Left ventricle myocardium superior (tissue), 1 donor: ENCODE measurements at regions not wholly inside any gene's neighbourhood (a gene's known extent, or its start where the extent isn't known, plus 50 kb on each side); places are given as distances from the start of the nearest gene placed in this dataset.

ENCODE experiments used
- ATAC-seq: fragments of 200-7000 bp; cut with Tn5 transposase; one replicate; pipeline ENCODE4 v1.9.1; 2020; ENCODE audit warnings: mild to moderate bottlenecking, moderate library complexity
- DNase-seq: peaks from one replicate; pipeline ENCODE4 v3.0.0-alpha.2; 2020
- intact Hi-C: fragments of 100-400 bp; cut with micrococcal nuclease; formaldehyde crosslinking; loops from one replicate; pipeline ENCODE4 v1.11.0; 2022
- donor health status: DM: no; HTN: yes; CAD: no; lungs with severe emphysema.

DNA sequence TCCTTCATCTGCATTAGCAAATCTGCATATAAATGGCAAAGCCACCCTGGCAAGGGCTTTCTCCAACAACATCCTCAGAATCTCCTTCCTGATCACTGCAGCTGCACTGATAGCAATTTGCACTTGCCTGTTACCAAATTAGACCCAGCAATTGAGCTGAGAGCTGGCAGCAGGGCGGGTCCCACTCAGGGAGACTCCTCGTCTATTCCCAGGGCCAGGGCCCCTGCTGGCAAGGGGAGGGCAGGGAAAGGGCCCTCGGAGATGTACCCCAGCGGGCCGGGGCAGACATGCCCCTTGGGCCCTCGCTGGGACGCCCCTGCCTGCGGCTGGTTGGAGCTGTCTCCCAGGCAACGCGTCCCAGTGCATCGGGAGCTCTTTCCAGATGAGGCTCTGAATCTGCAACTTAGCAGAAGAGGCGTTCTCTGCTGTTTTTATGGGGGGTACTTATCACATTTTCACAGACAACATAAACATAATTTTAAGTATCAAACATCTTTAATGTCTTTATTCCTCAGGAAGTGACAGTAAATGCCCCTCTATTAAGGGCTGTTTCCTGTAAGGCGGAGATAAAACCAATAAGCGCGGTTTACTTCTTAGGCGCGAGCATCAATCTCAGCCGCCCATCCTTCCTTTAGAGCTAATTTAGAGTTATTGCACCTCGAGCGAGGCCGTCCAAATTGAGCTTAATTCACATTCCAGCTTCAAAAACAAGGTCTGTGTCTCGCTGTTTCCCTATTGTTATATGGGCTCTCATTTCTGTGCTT is 249.0 kb upstream of the PPP2R2D start:
- no peak for DNase-seq
- no peak for ATAC-seq
- intact Hi-C loops: no loop called here

DNA sequence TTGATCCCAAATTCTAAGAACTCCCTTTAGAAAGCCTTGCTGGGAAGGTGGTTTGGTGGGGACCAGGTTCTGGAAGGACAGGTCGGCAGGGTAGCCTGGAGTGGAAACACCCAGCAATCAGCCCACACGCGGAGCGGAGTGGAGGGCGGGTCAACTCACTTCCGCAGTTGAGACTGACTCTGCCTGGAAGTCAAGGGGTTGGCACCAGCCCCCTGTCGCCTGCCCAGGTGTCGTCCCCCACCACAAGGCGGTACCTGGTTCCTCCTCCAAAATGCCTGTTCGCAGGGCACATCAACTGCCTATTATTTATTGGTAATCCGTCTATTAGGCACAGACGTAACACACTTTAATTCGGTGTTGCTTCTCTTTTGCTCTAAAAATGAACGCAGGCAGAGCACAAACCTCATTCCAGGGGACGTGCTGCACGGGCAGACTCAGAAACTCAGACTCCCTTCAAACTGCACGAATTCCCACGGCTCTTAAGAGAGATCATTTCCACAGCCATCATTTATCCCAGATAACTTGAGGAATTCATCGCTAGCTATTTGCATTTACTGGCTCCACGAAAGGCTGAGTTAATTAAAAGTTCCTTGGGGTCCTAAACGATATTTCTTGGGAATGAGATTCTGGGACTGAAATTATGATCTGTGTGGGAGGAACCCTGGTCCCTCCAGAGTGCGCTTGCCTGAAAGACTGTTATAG is 248.2 kb upstream of the PPP2R2D start:
- ATAC-seq (no peak), DNase-seq (no peak)
- intact Hi-C loops: no loop called here

DNA sequence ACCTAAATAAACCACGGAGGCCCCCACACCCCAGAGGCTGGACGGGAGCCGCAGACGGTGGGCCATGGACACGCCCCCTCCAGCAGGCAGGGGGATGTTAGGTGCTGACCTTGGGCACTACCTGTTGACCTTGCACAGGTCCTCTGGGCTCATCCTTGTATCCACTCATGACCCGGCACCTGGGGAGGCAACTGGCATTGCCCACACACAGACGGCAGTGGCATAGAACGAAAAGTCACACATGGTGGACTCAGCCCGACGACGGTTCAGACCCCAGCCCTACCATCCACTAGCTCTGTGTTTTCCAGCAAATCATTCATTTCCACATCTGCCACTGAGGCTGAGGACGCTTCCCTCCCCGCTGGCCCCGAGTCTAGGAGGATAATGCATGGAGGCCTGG is 247.7 kb upstream of the PPP2R2D start:
- no peak for ATAC-seq
- DNase-seq: no peak
- intact Hi-C loops: no loop called here

DNA sequence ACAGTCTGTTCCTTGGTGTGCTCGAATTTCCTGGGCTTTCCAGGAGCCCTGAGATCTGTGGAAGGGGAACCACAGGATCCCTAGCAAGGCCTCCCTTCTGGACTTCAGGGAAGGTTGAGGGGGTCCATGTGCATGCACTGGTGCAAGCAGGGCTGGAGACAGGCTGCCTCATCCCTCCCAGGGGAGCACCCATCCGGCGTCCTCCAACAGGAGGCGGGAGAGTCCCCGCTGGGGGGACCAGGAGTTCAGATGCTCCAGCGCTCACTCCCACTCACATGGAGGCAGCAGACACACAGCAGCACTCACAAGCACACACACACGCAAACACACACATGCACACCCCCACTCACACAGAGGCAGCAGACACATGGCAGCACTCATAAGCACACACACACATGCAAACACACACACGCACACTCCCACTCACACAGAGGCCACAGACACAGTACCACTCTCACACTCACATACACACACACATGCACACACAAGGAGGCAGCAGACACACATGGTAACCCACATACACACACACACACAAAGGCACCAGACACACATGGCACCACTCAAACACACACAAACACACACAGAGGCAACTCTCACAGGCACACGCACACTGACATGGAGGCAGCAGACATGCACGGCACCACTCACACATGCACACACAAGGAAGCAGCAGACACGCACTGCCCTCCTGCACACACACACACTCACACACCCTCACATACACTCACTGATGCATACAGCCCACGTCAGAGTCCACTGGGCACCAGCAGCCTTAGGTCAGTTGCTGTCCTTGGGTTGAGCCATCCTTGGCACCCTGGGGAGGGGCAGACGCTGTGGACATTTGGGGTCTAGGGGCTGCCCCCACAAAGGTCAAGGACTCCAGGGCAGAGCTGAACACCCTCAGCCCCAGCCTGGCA is 247.0 kb upstream of the PPP2R2D start:
- intact Hi-C loops: no loop called here
- ATAC-seq: no peak
- DNase-seq: no peak

DNA sequence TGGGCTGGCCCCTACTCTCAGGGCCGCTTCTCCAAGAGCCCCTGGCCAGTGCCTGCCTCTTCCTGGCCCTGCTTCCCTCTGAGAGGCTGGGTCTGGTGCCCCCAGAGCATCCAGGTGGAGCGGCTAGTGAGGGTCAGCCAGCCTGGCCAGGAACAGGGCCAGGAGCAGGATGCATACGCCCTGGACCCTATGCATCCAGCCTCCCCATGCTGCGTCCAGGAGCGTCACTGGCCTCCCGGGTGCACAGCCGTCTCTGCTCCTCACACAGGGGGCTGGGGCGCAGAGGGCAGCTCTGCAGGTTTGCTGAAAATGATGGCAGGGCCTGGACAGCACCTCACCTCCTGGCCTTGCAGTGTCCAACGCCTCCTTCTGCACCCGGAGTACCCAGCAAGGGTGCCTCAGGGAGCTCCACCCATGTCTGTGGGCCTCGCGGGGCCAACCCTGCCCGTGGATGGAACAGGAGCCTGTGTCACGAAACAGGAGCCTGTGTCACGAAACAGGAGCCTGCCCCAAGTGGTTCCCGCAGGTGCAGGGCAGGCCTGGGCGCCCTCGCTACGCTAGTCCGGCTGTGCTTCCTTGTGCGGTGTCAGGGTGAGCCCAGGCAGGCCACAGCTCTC is 246.2 kb upstream of the PPP2R2D start:
- intact Hi-C loops: no loop called here
- DNase-seq (no peak), ATAC-seq (no peak)

DNA sequence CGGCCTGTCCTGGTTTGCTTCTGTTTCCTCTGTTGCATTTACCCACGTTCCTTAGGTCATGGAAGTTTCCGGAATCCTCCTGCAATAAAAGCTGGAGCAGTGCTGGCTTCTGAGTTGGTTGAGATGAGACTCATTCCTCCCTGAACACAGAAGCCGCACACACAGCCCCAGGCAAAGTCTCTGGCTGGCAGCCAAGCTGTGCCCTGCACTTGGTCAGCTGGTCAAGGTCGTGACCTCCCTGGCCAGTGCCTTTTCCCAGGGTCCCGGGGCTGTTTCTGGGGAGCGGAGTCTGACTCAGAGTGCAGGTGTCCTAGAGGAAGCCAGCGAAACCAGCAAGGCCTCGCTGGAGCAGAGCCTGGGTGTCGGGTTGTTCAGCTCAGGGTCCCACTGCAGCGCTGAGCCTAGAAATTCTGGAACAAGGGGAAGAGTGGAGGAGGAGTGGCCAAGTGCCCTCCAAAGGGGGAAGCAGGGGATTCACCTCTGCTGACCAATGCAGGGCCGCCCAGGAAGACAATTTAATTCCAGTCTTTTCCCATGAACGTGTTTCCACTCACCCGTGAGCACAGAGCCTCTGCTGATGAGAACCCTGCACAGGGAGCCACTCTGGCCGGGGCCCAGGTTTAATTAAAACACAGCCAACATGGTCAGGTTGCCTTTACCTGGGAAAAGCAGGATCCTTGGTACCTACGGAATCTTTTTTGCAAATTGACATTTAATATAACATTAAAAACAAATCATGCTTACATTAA is 245.5 kb upstream of the PPP2R2D start:
- no peak for ATAC-seq
- intact Hi-C loops: no loop called here
- no peak for DNase-seq

DNA sequence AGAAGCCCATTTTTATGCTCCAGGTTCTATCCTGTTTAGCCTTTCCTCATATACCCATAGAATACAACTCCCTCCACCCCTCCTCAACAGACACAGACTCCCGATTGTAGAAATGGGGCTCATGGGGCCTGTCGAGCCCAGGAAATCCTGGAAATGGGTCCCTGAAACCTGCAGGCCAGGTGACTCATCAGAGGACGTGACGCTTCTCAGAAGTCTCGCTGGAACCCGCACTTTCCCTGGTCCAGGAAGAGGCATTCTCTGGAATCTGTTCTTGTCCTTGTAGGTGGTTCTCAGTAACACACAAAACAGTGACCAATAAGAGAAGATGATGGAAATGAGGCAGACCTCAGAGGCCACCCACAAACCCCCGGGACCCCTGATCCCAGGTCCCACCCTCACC is 244.8 kb upstream of the PPP2R2D start:
- intact Hi-C loops: no loop called here
- DNase-seq (no peak), ATAC-seq (no peak)

DNA sequence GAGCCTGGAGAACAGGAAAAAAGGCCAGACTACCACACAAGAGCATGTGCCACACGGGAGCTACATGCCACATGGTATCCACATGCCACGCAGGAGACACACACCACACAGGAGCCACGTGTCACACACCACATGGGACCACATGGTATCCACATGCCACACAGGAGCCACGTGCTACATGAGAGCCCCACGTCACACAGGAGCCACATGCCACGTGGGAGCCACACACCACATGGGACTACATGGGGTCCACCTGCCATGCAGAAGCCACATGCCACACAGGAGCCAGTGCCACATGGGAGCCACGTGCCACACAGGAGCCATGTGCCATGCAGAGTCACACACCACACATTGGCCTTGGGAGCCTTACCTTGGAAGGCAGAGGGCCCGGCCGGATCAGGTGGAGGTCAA is 244.4 kb upstream of the PPP2R2D start:
- DNase-seq (no peak), ATAC-seq (no peak)
- intact Hi-C loops: no loop called here

DNA sequence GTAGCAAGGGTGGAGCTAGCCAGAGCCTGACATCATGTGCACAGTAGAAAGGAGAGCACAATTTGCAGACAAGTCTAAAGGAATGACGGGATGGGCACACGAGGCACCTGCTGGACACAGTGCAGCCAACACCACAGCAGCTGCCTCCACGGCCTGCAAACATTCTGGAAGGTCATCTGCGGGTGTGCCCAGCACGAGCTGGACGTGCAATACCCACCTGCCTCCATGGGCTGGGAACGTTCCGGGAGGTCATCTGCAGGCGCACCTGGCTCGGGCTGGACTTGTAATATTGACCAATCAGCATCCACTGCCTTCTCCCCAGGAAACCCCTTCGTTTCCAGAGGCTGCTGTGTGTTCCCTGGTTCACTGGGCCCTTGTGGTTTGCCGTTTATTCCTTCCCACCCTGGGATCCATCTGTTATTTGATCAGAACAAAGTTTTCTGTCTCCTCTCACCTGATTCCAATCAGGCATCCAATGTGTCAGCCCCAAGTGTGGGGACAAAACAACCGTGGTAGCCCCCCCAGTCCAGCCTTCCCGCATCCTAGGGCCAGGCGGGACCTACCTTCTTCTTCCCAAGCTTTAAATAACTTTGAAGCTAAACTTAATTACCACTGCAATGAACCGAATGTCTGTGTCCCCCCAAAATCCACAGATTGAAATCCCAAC is 243.4 kb upstream of the PPP2R2D start:
- intact Hi-C loops: no loop called here
- DNase-seq (no peak), ATAC-seq (no peak)

DNA sequence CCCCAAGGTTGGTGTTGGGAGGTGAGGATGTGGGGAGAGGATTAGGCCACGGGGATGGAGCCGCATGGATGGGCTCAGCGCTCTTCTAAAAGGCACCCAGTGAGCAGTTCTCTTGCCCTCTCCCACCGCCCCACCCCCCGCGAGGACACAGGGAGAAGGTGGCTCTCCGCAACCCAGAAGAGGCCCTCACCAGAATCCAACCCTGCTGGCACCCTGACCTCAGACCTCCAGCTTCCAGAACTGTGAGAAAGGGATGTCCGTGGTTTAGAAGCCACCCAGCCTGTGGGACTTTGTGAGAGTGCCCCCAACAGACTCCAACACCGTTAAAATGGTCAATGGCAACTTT is 242.8 kb upstream of the PPP2R2D start:
- ATAC-seq (no peak), DNase-seq (no peak)
- intact Hi-C loops: no loop called here

DNA sequence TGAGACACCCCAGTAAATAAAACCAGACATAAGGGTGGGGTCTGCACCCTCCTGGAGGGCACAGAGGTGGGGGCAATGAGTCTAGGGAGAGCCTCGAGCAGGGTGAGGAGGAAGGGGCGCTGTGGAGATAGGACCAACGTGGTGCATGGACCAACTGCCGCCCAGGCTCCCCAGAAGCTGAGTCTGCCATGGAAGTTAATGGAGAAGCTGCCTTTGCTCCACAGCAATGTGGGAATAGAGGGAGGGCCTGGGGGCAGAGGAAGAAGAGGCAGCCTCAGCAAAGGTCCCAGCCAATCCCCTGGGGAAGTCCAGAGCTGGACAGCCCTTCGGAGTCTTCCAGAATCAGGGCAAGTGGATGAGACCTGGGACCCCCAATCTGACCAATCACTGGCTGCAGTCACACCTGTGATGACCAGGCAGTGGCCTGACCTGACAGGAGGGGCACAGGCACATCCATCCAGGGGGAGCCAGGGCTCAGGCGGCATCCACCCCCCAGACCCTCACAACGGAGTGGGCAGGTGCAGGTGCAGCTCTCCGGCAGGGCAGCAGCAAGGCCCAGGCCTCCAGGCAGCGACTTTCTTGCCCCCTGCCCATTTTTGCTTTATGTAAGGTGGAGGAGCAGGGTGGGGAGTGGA is 242.2 kb upstream of the PPP2R2D start:
- ATAC-seq: no peak
- intact Hi-C loops: no loop called here
- DNase-seq: no peak

DNA sequence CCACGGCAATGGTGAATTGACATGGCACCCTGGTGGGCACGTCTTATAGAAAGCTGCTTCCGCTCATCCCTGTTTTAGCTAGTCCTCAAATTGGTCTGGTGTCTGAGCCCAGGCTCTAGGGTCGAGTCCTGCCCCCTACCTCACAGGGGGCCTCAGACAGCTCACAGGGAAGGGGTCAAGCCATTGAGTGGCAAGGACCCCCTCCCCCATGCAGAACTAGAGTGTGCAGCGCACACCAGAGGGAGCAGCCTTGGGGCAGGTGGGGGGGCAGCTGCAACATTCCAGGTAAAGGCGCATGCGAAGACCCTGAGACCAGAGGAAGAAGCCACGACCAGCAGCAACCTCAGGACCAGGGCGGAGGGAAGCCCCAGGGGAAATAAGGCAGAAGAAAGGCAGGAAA is 240.4 kb upstream of the PPP2R2D start:
- DNase-seq (no peak), ATAC-seq (no peak)
- intact Hi-C loops: no loop called here

DNA sequence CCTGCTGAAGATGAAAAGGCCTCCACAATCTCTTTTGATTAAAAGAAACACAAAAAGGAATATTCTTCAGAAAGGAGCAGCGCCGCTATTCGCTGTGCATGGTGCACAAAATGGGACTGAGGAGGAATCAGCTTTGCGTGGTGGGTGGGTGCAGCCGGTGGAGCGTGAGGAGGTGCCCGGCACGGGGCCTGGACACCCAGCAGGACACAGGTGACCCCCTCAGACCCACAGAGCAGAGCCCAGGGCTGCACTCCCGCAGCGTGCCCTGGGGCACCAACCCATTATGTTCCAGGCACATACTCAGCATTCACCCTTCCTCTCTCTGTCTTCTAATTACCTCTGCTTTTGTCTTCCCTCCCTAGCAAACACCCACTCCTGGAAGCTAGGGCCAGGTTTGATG is 238.0 kb upstream of the PPP2R2D start:
- ATAC-seq (no peak), DNase-seq (no peak)
- intact Hi-C loops: no loop called here

DNA sequence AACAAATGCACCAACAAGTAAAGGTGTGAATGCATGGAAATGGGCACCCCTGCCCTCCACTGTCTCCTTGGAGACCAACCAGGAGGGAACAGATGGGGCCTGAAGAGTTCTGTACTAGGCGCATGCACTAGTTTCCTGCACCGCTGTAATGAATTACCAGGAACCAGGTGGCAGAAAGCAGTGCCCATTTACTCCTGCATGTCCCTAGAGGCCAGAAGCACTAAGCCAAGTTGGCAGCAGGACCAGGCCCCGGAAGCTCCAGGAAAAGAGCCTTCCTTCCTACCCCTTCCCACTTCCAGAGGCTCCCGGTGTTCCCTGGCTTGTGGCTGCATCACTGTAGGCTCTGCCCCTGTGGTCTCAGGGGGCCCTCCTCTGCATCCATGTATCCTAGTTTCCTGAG is 237.5 kb upstream of the PPP2R2D start:
- no peak for DNase-seq
- ATAC-seq: no peak
- intact Hi-C loops: no loop called here

DNA sequence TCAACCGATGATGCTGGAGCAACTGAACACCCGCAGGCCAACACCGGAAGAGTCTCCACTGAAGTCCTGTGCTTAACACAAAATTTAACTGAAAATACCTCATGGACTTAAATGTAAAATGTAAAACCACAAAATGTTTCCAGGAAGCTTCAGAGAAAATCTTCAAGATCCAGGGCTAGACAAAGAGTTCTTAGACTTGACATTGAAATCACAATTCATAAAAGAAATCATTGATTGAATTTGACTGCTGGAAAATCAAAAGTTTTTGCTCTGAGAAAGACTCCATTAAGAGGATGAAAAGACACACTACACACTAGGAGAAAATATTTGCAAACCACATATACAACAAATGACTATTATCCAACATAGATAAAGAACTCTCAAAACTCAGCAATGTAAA is 234.7 kb upstream of the PPP2R2D start:
- intact Hi-C loops: no loop called here
- ATAC-seq: no peak
- DNase-seq: no peak

DNA sequence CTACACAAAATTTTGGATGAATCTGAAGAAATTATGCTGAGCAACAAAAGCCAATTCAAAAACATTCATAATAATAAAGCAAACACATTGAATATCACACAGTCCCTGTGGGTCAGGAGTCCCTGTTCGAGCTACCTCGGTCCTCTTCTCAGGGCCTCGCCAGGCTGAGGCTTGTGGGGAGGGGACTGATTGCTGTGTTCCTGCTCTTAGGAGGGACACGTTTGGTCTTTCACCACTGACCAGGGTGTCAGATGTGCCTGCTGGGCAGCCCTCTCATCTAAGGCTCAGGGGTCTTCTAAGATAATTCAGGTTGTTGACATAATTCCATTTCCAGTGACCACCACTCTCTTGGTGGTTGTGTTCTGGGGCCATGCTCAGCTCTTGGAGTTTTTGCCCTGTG is 233.8 kb upstream of the PPP2R2D start:
- ATAC-seq (no peak), DNase-seq (no peak)
- intact Hi-C loops: no loop called here

DNA sequence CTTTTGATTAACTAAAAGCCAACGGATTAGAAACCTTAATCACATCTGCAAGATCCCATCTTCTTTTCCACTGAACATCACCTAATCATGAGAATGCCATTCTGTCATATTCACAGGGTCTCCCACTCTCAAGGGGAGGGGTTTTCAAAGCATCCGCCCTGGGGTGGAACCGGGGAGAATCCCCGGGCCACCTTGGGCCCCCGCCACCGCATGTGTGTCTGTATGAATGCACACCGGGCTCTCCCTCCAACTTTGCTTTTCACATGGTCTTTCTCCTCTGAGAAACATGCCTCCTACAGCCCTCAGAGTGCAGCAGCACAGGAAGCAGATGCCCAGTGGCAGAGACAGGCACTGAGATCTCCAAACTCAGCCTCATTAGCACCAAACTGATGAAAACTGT is 233.2 kb upstream of the PPP2R2D start:
- intact Hi-C loops: no loop called here
- ATAC-seq: no peak
- DNase-seq: no peak

DNA sequence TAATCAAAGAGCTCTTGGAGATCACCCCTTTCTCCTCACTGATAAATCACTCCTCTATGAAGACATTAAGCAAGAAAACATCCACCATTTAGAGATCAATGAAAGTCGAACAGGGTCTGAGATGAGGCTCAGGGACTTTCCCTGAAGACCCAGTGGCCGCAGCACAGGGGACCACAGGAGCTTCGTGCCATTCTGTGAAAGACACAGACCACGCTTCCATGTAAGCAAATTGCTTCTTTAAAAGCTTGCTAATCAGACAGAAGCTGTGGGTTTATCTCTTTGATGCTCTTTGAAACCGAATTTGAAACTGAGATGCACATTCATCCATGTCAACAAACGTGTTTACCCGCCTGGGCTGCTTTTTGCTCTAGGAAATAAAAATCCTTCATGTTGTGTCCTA is 231.9 kb upstream of the PPP2R2D start:
- no peak for ATAC-seq
- intact Hi-C loops: no loop called here
- DNase-seq: no peak
